HepG2 (cell line): ENCODE measurements at regions not wholly inside any gene's neighbourhood (a gene's known extent, or its start where the extent isn't known, plus 50 kb on each side); places are given as distances from the start of the nearest gene placed in this dataset.

ENCODE experiments used
- ATAC-seq: fragments of 200-7000 bp; cut with Tn5 transposase; 3 replicates; pipeline ENCODE4 v1.9.1; 2020; ENCODE audit warnings: mild to moderate bottlenecking, moderate library complexity
- BruUV-seq: library from RNA; stranded (reverse); fragments of 400-500 nt; replicated peaks from 2 replicates; lab custom pipeline; 2021; lab: Mats Ljungman, UMichigan
- CTCF ChIA-PET: fragments of 300-600 bp; formaldehyde crosslinking; extraction: SDS; loops from one replicate; lab custom pipeline; 2021; ENCODE audit warnings: low total read pairs, inconsistent platforms, low intra/inter-chr PET ratio; lab: Yijun Ruan, JAX
- POLR2A ChIA-PET: fragments of 350-600 bp; sonication (Branson Sonifier 250); formaldehyde crosslinking; loops from one replicate; lab custom pipeline; 2020; ENCODE audit warnings: antibody characterized with exemption, inconsistent platforms; lab: Yijun Ruan, JAX
- DNase-seq: peaks from one replicate; pipeline ENCODE4 v3.0.0-alpha.2; 2015; ENCODE audit warnings: low spot score
- FAIRE-seq: peaks from 3 replicates; lab custom pipeline; 2011; peaks lifted over from hg19 to GRCh38; lab: Jason Lieb, UNC
- H2AFZ ChIP-seq: one replicate; pipeline ENCODE4 v1.6.1; 2011; ENCODE audit warnings: low read length, inconsistent platforms
- H3K27ac ChIP-seq: fragments of 300-600 bp; 3 replicates; pipeline ENCODE4 v1.8.0; 2011; ENCODE audit warnings: mixed run types, mild to moderate bottlenecking, mixed read lengths, low read length, inconsistent platforms; ENCODE audit not compliant: insufficient read depth; ENCODE audit errors: extremely low read length
- H3K27me3 ChIP-seq, 2 experiments: fragments of 200-600 bp in 1 of 2; 2 replicates in 1 of 2; 3 replicates in 1 of 2; pipeline versions ENCODE4 v1.6.0 to v1.8.0; 2011; ENCODE audit warnings: low read length in 2 of 2, mild to moderate bottlenecking in 2 of 2, moderate library complexity in 2 of 2, inconsistent platforms in 1 of 2; ENCODE audit not compliant: insufficient read depth in 2 of 2, control insufficient read depth in 1 of 2
- H3K36me3 ChIP-seq, 2 experiments: fragments of 200-600 bp in 1 of 2; replicated peaks in 1 of 2; 2 replicates in 1 of 2; 3 replicates in 1 of 2; pipeline versions ENCODE4 v1.5.1 to v1.8.0; 2011; ENCODE audit warnings: low read length in 2 of 2, inconsistent platforms in 1 of 2; ENCODE audit not compliant: insufficient read depth in 2 of 2, control insufficient read depth in 1 of 2
- H3K4me1 ChIP-seq: 2 replicates; pipeline ENCODE4 v1.5.1; 2012; ENCODE audit warnings: low read length, inconsistent platforms; ENCODE audit not compliant: insufficient read depth
- H3K4me2 ChIP-seq: 2 replicates; pipeline ENCODE4 v1.6.0; 2011; ENCODE audit warnings: low read depth, low read length, inconsistent platforms
- H3K4me3 ChIP-seq, 3 experiments: fragments of 200-600 bp in 1 of 3; sonication (generic), shearing (Covaris generic) in 1 of 3; replicated peaks in 1 of 3; 2 replicates each; pipeline ENCODE4 v1.5.1; 2011 to 2016; ENCODE audit warnings: low read length in 3 of 3, inconsistent platforms in 2 of 3, low read depth in 2 of 3, mild to moderate bottlenecking in 2 of 3, control low read depth in 1 of 3, mixed read lengths in 1 of 3; ENCODE audit not compliant: insufficient read depth in 1 of 3
- H3K79me2 ChIP-seq: one replicate; pipeline ENCODE4 v1.6.1; 2011; ENCODE audit warnings: low read length, inconsistent platforms; ENCODE audit not compliant: insufficient read depth
- H3K9ac ChIP-seq: 2 replicates; pipeline ENCODE4 v1.6.0; 2011; ENCODE audit warnings: mild to moderate bottlenecking, low read depth, low read length, inconsistent platforms; ENCODE audit not compliant: insufficient read depth
- H3K9me3 ChIP-seq: 2 replicates; pipeline ENCODE4 v1.5.1; 2012; ENCODE audit warnings: mild to moderate bottlenecking, low read length
- H4K20me1 ChIP-seq: 2 replicates; pipeline ENCODE4 v1.6.0; 2011; ENCODE audit warnings: inconsistent platforms, mild to moderate bottlenecking, low read length, moderate library complexity; ENCODE audit not compliant: insufficient read depth
- BCL6 ChIP-seq: IDR thresholded peaks from 2 replicates; pipeline ENCODE4 v1.6.1; 2016; ENCODE audit warnings: missing genetic modification reagents, missing compliant biosample characterization
- CCDC6 ChIP-seq: sonication (generic); formaldehyde crosslinking; IDR thresholded peaks from 2 replicates; pipeline ENCODE4 v1.8.1; 2022; ENCODE audit warnings: mild to moderate bottlenecking, missing genetic modification reagents, moderate library complexity
- FOXA3 ChIP-seq: IDR thresholded peaks from 2 replicates; pipeline ENCODE4 v1.6.1; 2016; ENCODE audit warnings: missing genetic modification reagents, missing compliant biosample characterization
- FOXK1 ChIP-seq: sonication (generic); formaldehyde crosslinking; IDR thresholded peaks from 2 replicates; pipeline ENCODE4 v1.4.0; 2020; ENCODE audit warnings: low read depth, missing genetic modification reagents, borderline replicate concordance
- GFI1 ChIP-seq: sonication (generic); formaldehyde crosslinking; IDR thresholded peaks from 2 replicates; pipeline ENCODE4 v1.5.0; 2020; ENCODE audit warnings: missing genetic modification reagents, mild to moderate bottlenecking, borderline replicate concordance
- HMGA1 ChIP-seq: sonication (generic); formaldehyde crosslinking; conservative IDR thresholded peaks from 2 replicates; pipeline ENCODE4 v1.4.0; 2020; ENCODE audit warnings: missing genetic modification reagents
- IKZF1 ChIP-seq: fragments of 450-650 bp; IDR thresholded peaks from 2 replicates; pipeline ENCODE4 v1.7.1; 2016
- MBD4 ChIP-seq: IDR thresholded peaks from 2 replicates; pipeline ENCODE4 v1.6.1; 2012; ENCODE audit warnings: low read length, inconsistent platforms, borderline replicate concordance
- SKI ChIP-seq: fragments of 450-650 bp; IDR thresholded peaks from one replicate; pipeline ENCODE4 v1.6.1; 2018; ENCODE audit warnings: mild to moderate bottlenecking; ENCODE audit not compliant: partially characterized antibody
- SP5 ChIP-seq: IDR thresholded peaks from 2 replicates; pipeline ENCODE4 v1.6.1; 2016; ENCODE audit warnings: low read depth, borderline replicate concordance
- SRSF4 ChIP-seq: fragments of 200-400 bp; formaldehyde crosslinking; IDR thresholded peaks from one replicate; pipeline ENCODE4 v1.6.1; 2018; ENCODE audit warnings: mild to moderate bottlenecking, low read depth, low read length, moderate library complexity; ENCODE audit not compliant: poor library complexity, severe bottlenecking
- SRSF9 ChIP-seq: fragments of 200-400 bp; formaldehyde crosslinking; IDR thresholded peaks from 2 replicates; pipeline ENCODE4 v1.6.1; 2018; ENCODE audit warnings: borderline replicate concordance, mild to moderate bottlenecking, low read depth, low read length; ENCODE audit not compliant: insufficient read depth, poor library complexity, severe bottlenecking
- TCF7 ChIP-seq: sonication (generic); IDR thresholded peaks from 2 replicates; pipeline ENCODE4 v1.6.1; 2016; ENCODE audit warnings: antibody characterized with exemption, low read depth
- ZBTB1 ChIP-seq: sonication (generic); formaldehyde crosslinking; IDR thresholded peaks from 2 replicates; pipeline ENCODE4 v1.4.0; 2020; ENCODE audit warnings: missing genetic modification reagents, borderline replicate concordance
- ZNF547 ChIP-seq: sonication (generic); formaldehyde crosslinking; IDR thresholded peaks from 2 replicates; pipeline ENCODE4 v1.5.1; 2020; ENCODE audit warnings: mild to moderate bottlenecking, missing genetic modification reagents
- ZNF790 ChIP-seq: sonication (generic); formaldehyde crosslinking; IDR thresholded peaks from 2 replicates; pipeline ENCODE4 v1.8.0; 2022; ENCODE audit warnings: missing genetic modification reagents, mild to moderate bottlenecking, borderline replicate concordance
- WGBS: methylation state at CpG from one replicate; pipeline ENCODE4 v1.1.6; 2017; ENCODE audit warnings: low lambda C conversion rate; 5-methylcytosine and 5-hydroxymethylcytosine counted together
- in situ Hi-C: cut with HindIII; loops from 2 replicates; pipeline ENCODE4 v1.10.0; 2017; ENCODE audit warnings: low pct_unique_long_range_greater_than_20kb; ENCODE audit not compliant: extremely low pct_ligation_motif_present
- intact Hi-C: fragments of 100-400 bp; cut with micrococcal nuclease; formaldehyde crosslinking; loops from one replicate; pipeline ENCODE4 v1.10.0; 2022; ENCODE audit not compliant: unreplicated experiment
- TF ChIP-seq, protein P1 (sequence below): sonication (generic); formaldehyde crosslinking; conservative IDR thresholded peaks from 2 replicates; pipeline ENCODE4 v1.4.0; 2020; ENCODE audit warnings: missing genetic modification reagents
- TF ChIP-seq, protein P2 (sequence below): sonication (generic); formaldehyde crosslinking; IDR thresholded peaks from 2 replicates; pipeline ENCODE4 v1.8.0; 2022; ENCODE audit warnings: mild to moderate bottlenecking, missing genetic modification reagents, moderate library complexity
- TF ChIP-seq, protein P3 (sequence below): IDR thresholded peaks from 2 replicates; pipeline ENCODE4 v1.6.1; 2016; ENCODE audit warnings: low read depth, missing genetic modification reagents, missing compliant biosample characterization

DNA sequence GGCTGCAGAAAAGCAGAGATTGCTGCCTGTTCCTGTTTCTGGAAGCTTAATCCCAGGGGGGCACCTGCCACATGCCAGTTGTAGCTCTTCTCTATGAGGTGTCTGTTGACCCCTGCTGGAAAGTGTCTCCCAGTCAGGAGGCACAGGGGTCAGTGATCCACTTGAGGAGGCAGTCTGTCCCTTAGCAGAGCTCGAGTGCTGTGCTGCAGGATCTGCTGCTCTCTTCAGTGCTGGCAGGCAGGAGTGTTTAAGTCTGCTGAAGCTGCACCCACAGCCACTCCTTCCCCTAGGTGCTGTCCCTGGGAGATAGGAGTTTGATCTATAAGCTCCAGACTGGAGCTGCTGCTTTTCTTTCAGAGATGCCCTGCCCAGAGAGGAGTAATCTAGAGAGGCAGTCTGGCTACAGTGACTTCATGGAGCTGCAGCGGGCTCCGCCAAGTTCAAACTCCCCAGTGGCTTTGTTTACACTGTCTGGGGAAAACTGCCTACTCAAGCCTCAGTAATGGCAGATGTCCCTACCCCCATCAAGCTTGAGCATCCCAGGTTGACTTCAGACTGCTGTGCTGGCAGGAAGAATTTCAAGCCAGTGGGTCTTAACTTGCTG lies 57.6 kb upstream of the CROT start:
- Histone ChIP-seq H3K79me2 (no peaks in the 10 kb centered on the region), H4K20me1 (no peaks in the 10 kb centered on the region), H2AFZ (no peak overlapping the region), H3K9me3 (no peaks in the 10 kb centered on the region), H3K36me3 (no peaks in the 10 kb centered on the region), H3K4me2 (peak overlapping the region; percentile 73), H3K27ac (no peak overlapping the region), H3K27me3 (no peaks in the 10 kb centered on the region), H3K4me1 (peaks cover 30% of the 10 kb centered on the region), H3K4me3 (peak overlapping the region in 2 of 3 experiments; percentile 7 to 10; a peak in 2 of 6 replicates), H3K9ac (no peak overlapping the region)
- POLR2A ChIA-PET = no interaction called here
- FAIRE-seq = no peak
- DNase-seq = peak; percentile 6
- intact Hi-C loops = no loop called here
- CTCF ChIA-PET = no interaction called here
- in situ Hi-C loops = no loop called here
- WGBS = no CpG with 5 or more reads among the region's 3 CpGs
- peak; percentile 89 for ATAC-seq
- no TSS peak for BruUV-seq
- TF ChIP-seq, protein P1, sequence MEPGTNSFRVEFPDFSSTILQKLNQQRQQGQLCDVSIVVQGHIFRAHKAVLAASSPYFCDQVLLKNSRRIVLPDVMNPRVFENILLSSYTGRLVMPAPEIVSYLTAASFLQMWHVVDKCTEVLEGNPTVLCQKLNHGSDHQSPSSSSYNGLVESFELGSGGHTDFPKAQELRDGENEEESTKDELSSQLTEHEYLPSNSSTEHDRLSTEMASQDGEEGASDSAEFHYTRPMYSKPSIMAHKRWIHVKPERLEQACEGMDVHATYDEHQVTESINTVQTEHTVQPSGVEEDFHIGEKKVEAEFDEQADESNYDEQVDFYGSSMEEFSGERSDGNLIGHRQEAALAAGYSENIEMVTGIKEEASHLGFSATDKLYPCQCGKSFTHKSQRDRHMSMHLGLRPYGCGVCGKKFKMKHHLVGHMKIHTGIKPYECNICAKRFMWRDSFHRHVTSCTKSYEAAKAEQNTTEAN (CRISPR knock-in tag) = no peak
- TF ChIP-seq SRSF9 (no peak), MBD4 (no peak), SKI (peak; percentile 47), ZNF790 (no peak), SP5 (no peak), FOXK1 (CRISPR knock-in tag) (no peak), FOXA3 (CRISPR knock-in tag) (peak; percentile 34; the same call in 1 of the 2 replicates), GFI1 (CRISPR knock-in tag) (0 out of 2 replicates have a peak, but pooled peaks have one; percentile 1), ZBTB1 (CRISPR knock-in tag) (no peak), TCF7 (no peak), IKZF1 (no peak), HMGA1 (CRISPR knock-in tag) (no peak), SRSF4 (no peak), CCDC6 (0 out of 2 replicates have a peak, but pooled peaks have one; percentile 31), BCL6 (0 out of 2 replicates have a peak, but pooled peaks have one; percentile 30), ZNF547 (no peak)
- TF ChIP-seq, protein P2, sequence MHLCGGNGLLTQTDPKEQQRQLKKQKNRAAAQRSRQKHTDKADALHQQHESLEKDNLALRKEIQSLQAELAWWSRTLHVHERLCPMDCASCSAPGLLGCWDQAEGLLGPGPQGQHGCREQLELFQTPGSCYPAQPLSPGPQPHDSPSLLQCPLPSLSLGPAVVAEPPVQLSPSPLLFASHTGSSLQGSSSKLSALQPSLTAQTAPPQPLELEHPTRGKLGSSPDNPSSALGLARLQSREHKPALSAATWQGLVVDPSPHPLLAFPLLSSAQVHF (CRISPR knock-in tag) = no peak
- TF ChIP-seq, protein P3, sequence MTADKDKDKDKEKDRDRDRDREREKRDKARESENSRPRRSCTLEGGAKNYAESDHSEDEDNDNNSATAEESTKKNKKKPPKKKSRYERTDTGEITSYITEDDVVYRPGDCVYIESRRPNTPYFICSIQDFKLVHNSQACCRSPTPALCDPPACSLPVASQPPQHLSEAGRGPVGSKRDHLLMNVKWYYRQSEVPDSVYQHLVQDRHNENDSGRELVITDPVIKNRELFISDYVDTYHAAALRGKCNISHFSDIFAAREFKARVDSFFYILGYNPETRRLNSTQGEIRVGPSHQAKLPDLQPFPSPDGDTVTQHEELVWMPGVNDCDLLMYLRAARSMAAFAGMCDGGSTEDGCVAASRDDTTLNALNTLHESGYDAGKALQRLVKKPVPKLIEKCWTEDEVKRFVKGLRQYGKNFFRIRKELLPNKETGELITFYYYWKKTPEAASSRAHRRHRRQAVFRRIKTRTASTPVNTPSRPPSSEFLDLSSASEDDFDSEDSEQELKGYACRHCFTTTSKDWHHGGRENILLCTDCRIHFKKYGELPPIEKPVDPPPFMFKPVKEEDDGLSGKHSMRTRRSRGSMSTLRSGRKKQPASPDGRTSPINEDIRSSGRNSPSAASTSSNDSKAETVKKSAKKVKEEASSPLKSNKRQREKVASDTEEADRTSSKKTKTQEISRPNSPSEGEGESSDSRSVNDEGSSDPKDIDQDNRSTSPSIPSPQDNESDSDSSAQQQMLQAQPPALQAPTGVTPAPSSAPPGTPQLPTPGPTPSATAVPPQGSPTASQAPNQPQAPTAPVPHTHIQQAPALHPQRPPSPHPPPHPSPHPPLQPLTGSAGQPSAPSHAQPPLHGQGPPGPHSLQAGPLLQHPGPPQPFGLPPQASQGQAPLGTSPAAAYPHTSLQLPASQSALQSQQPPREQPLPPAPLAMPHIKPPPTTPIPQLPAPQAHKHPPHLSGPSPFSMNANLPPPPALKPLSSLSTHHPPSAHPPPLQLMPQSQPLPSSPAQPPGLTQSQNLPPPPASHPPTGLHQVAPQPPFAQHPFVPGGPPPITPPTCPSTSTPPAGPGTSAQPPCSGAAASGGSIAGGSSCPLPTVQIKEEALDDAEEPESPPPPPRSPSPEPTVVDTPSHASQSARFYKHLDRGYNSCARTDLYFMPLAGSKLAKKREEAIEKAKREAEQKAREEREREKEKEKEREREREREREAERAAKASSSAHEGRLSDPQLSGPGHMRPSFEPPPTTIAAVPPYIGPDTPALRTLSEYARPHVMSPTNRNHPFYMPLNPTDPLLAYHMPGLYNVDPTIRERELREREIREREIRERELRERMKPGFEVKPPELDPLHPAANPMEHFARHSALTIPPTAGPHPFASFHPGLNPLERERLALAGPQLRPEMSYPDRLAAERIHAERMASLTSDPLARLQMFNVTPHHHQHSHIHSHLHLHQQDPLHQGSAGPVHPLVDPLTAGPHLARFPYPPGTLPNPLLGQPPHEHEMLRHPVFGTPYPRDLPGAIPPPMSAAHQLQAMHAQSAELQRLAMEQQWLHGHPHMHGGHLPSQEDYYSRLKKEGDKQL (CRISPR knock-in tag) = no peak
